NT2/D1 (cell line): ENCODE measurements at regions not wholly inside any gene's neighbourhood (a gene's known extent, or its start where the extent isn't known, plus 50 kb on each side); places are given as distances from the start of the nearest gene placed in this dataset.

ENCODE experiments used
- DNase-seq: peaks from one replicate; pipeline ENCODE4 v3.0.0-alpha.2; 2011; ENCODE audit warnings: low read depth, low spot score
- H3K27me3 ChIP-seq: 2 replicates; pipeline ENCODE4 v1.6.0; 2011; ENCODE audit warnings: mild to moderate bottlenecking; ENCODE audit not compliant: insufficient read length, insufficient read depth
- H3K36me3 ChIP-seq: 2 replicates; pipeline ENCODE4 v1.6.1; 2011; ENCODE audit warnings: mild to moderate bottlenecking, low read length, mixed read lengths; ENCODE audit not compliant: insufficient read depth, insufficient read length
- H3K4me1 ChIP-seq: 2 replicates; pipeline ENCODE4 v1.5.1; 2011; ENCODE audit not compliant: insufficient read depth, insufficient read length
- H3K4me3 ChIP-seq: 2 replicates; pipeline ENCODE4 v1.5.1; 2011; ENCODE audit warnings: low read depth; ENCODE audit not compliant: insufficient read length
- H3K9ac ChIP-seq: 2 replicates; pipeline ENCODE4 v1.6.0; 2011; ENCODE audit warnings: low read depth; ENCODE audit not compliant: insufficient read length
- H3K9me3 ChIP-seq: 2 replicates; pipeline ENCODE4 v1.5.1; 2011; ENCODE audit warnings: mild to moderate bottlenecking, low read length; ENCODE audit not compliant: insufficient read depth
- SUZ12 ChIP-seq: IDR thresholded peaks from 2 replicates; pipeline ENCODE4 v1.6.1; 2011; ENCODE audit not compliant: insufficient read length, insufficient read depth; ENCODE audit errors: extremely low read depth
- YY1 ChIP-seq: IDR thresholded peaks from 2 replicates; pipeline ENCODE4 v1.6.1; 2011; ENCODE audit not compliant: insufficient read length, insufficient read depth
- ZNF274 ChIP-seq: IDR thresholded peaks from 2 replicates; pipeline ENCODE4 v1.6.1; 2011; ENCODE audit warnings: mild to moderate bottlenecking, low read depth, low read length

DNA sequence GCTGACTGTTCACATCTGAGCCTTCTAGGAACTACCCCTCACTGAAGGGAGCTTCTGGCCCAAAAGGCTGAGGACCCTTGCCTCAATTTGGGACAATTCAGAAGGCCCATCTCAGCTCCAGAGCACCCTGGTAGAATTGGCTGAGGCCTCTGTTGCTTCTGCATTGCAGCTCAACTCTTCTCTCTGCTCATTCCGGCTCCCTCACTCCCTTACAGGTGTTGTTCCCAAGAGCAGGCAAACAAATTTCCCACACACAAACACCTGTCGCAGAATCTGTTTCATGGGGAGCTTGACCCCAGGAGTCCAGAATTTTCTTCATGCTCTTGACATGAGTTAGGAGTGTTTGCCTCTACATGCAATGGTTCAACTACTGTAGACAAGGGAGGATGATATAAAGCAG, 78.7 kb downstream of the CRYGS start:
- Histone ChIP-seq H3K4me3 (no peak overlapping the region), H3K4me1 (no peaks in the 10 kb centered on the region)
- TF ChIP-seq ZNF274: no peak
- TF ChIP-seq YY1: no peak
- TF ChIP-seq SUZ12: no peak

DNA sequence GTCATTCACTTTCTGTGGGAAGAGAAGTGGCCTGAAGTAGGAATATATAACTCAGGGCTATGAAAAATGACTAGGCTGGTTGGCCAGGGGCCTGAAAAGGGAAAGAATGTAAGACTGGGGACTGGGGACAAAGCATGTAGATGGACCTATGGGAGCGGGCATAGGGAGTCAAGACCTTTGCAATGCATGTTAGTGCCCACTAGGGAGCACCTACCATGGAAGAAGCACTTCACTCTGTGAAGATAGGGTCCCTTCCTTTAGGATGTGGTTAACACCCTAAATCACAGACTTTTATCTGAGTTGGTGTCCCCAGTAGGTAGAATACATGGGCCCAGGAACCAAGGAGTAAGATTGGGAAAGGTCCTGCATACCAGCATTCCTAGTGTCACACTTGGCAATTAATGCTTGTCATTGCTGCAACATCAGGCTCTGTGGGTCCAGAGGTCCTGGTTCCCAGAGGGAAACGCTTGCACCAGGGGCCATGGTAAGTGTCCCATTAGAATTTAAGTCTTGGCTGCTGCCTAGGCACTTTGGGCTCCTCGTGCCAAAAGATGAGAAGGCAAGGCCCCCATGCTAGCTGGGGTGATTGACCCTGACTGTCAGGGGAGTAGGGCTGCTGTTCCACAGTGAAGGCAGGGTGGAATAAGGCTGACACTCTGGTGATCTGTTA, 79.6 kb downstream of the CRYGS start:
- H3K9me3 ChIP-seq: no peaks in the 10 kb centered on the region
- no peak overlapping the region for H3K4me3 ChIP-seq
- no peak for DNase-seq
- no peak overlapping the region for H3K9ac ChIP-seq
- no peaks in the 10 kb centered on the region for H3K4me1 ChIP-seq
- H3K27me3 ChIP-seq: no peaks in the 10 kb centered on the region
- TF ChIP-seq YY1 (no peak), SUZ12 (no peak), ZNF274 (no peak)
- H3K36me3 ChIP-seq: no peaks in the 10 kb centered on the region

More for the DNA sequence above, 78.7 kb downstream of the CRYGS start:
- H3K36me3 ChIP-seq: no peaks in the 10 kb centered on the region
- no peak for DNase-seq
- no peak overlapping the region for H3K9ac ChIP-seq
- H3K9me3 ChIP-seq: no peaks in the 10 kb centered on the region
- no peaks in the 10 kb centered on the region for H3K27me3 ChIP-seq

DNA sequence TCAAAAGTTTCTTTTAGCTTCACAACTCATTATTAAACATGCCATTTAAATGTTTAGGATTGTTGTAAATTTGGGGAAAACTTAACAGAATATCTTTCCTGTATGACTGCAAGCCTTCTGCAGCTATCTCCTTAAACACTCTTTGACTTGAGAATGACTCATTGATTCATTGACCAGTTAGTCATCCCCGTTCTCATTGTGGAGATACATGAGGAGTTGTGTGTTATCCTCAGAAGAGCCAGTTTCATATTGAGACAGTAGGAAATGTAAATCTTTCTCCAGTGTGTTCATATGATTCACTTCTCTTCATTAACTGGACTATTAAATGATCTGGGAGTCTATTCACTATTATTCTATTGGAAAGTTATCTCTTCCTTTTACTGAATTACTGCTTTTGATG, 83.0 kb downstream of the CRYGS start:
- Histone ChIP-seq H3K4me3 (no peak overlapping the region), H3K27me3 (no peaks in the 10 kb centered on the region), H3K4me1 (no peaks in the 10 kb centered on the region), H3K9me3 (no peaks in the 10 kb centered on the region), H3K36me3 (no peaks in the 10 kb centered on the region), H3K9ac (no peak overlapping the region)
- TF ChIP-seq SUZ12: no peak
- no peak for TF ChIP-seq YY1
- no peak for TF ChIP-seq ZNF274
- DNase-seq: no peak

DNA sequence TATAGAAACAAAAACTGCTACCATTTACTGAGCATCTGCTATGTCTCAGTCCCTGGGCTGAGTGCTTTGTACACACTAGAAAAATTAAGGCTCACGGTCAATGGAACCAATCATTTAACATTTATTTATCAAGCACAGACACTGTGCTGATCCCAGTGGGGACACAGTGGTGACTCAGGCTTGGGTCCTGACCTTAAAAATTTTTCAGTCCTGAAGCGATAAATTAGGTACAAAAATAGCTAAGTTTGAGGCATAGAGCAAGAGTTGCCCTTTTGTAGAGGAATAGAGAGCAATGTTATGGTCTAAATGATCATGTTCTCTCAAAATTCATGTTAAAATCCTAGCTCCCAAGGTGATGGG, 85.1 kb downstream of the CRYGS start:
- DNase-seq: no peak
- TF ChIP-seq ZNF274: no peak
- TF ChIP-seq YY1: no peak
- no peak for TF ChIP-seq SUZ12
- no peaks in the 10 kb centered on the region for H3K27me3 ChIP-seq

DNA sequence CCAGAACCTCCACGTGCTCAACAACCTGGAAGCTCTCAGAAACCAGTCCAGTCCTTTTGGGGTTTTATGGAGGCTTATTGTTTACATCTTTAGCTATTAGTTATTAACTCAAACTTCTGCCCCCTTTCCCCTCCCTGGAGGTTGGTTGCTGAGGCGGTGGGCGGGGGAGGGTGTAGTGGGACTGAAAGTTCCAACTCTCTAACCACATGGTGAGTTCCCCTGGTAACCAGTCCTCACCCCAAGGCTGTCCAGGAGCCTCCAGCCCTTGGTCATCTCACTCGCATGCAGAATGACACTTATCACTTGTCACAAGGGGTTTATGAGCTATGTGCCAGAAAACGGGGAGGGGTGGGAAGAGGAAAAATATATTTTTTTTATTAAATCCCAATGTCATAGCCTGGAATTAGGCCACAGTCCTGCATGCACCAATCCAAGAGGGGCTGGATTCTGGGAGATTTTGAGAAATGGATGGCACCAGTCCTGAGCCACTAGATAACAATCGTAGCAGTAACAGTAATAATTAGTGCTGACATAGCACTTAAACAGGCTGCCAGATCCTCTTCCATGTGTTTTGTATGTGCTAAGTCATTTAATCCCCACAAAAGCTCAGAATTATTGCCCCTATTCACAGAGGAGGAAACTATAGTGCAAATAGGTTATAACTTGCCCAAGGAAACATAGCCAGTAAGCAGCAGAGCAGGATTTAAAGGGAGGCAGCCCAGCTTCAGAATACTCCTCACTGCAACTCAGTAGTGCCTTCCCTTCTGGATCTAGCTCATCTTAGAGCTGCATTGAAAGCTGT, 85.7 kb downstream of the CRYGS start:
- TF ChIP-seq ZNF274 (no peak), SUZ12 (no peak), YY1 (no peak)

More for the DNA sequence above, 85.1 kb downstream of the CRYGS start:
- Histone ChIP-seq H3K9me3 (no peaks in the 10 kb centered on the region), H3K4me3 (no peak overlapping the region), H3K4me1 (peaks cover 4% of the 10 kb centered on the region), H3K36me3 (no peaks in the 10 kb centered on the region), H3K9ac (no peak overlapping the region)

DNA sequence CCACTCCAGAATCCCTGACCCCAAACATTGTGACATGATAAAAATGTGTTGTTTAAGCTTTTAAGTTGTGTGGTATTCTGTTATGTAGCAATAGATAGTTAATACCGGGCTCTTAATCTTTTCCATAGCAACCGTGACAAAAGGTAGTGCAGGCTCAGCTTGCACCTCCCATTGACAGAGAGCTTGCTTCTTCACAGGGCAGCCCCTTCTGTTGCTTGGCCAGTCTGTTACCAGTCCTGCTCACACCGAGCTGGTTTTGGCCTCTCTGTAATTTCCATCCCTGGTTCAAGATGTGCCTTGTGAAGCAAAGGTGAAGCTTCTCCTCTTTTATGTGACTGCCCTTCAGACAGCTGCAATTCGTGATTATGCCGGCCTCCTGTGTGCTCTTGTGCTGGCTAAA, 86.9 kb downstream of the CRYGS start:
- no peaks in the 10 kb centered on the region for H3K9me3 ChIP-seq
- H3K36me3 ChIP-seq: no peaks in the 10 kb centered on the region
- H3K27me3 ChIP-seq: no peaks in the 10 kb centered on the region
- TF ChIP-seq ZNF274 (no peak), SUZ12 (no peak), YY1 (no peak)
- H3K9ac ChIP-seq: no peak overlapping the region
- peaks cover 4% of the 10 kb centered on the region for H3K4me1 ChIP-seq
- no peak overlapping the region for H3K4me3 ChIP-seq
- no peak for DNase-seq

More for the DNA sequence above, 85.7 kb downstream of the CRYGS start:
- Histone ChIP-seq H3K36me3 (no peaks in the 10 kb centered on the region), H3K27me3 (no peaks in the 10 kb centered on the region), H3K4me3 (no peak overlapping the region), H3K9me3 (no peaks in the 10 kb centered on the region), H3K4me1 (peaks cover 4% of the 10 kb centered on the region), H3K9ac (no peak overlapping the region)
- DNase-seq: no peak

DNA sequence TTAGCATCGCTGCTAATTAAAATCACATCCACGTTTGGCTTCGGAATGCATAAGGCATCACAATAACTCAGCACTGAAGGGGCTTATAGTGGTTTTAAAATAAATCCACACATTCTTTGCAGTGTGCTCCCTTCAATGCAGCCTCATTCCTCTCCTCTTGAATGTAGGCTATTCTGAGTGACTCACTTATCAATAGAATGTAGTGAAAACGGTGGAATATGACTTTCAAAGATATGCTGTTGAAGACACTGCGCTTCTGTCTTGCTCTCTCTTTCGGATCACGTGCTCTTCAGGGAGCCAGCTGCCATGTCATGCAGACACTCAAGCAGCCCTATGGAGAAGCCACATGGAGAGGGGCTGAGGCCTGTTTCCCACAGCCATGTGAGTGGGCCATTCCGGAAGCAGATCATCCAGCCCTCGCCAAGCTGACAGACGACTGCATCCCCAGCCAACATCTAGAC, 87.4 kb downstream of the CRYGS start:
- Histone ChIP-seq H3K4me1 (peaks cover 4% of the 10 kb centered on the region), H3K9me3 (no peaks in the 10 kb centered on the region), H3K9ac (no peak overlapping the region), H3K27me3 (no peaks in the 10 kb centered on the region), H3K4me3 (no peak overlapping the region), H3K36me3 (no peaks in the 10 kb centered on the region)
- no peak for DNase-seq
- TF ChIP-seq ZNF274 (no peak), SUZ12 (no peak), YY1 (no peak)
